Astrocyte (in vitro differentiated cells and primary cell): ENCODE measurements at regions not wholly inside any gene's neighbourhood (a gene's known extent, or its start where the extent isn't known, plus 50 kb on each side); places are given as distances from the start of the nearest gene placed in this dataset.

ENCODE experiments used
- DNase-seq: peaks from one replicate; pipeline ENCODE4 v3.0.0-alpha.2; 2010; ENCODE audit warnings: low read depth
- FAIRE-seq: peaks from 2 replicates; lab custom pipeline; 2011; peaks lifted over from hg19 to GRCh38; lab: Jason Lieb, UNC
- H2AFZ ChIP-seq: 2 replicates; pipeline ENCODE4 v1.6.0; 2012; ENCODE audit warnings: low read depth, low read length, inconsistent platforms
- H3K27ac ChIP-seq: 2 replicates; pipeline ENCODE4 v1.5.1; 2011; ENCODE audit warnings: low read depth, low read length, inconsistent platforms
- H3K27me3 ChIP-seq: 2 replicates; pipeline ENCODE4 v1.6.0; 2011; ENCODE audit warnings: low read length, inconsistent platforms; ENCODE audit not compliant: insufficient read depth
- H3K36me3 ChIP-seq: 2 replicates; pipeline ENCODE4 v1.5.1; 2011; ENCODE audit warnings: low read length, inconsistent platforms; ENCODE audit not compliant: insufficient read depth
- H3K4me1 ChIP-seq: 2 replicates; pipeline ENCODE4 v1.5.1; 2011; ENCODE audit warnings: low read length, inconsistent platforms; ENCODE audit not compliant: insufficient read depth
- H3K4me2 ChIP-seq: 2 replicates; pipeline ENCODE4 v1.6.0; 2012; ENCODE audit warnings: low read length, inconsistent platforms
- H3K4me3 ChIP-seq: 2 replicates; pipeline ENCODE4 v1.5.1; 2011; ENCODE audit warnings: low read depth, mild to moderate bottlenecking, low read length, inconsistent platforms; ENCODE audit not compliant: insufficient read depth
- H3K79me2 ChIP-seq: 2 replicates; pipeline ENCODE4 v1.6.0; 2012; ENCODE audit warnings: mild to moderate bottlenecking, low read length, inconsistent platforms; ENCODE audit not compliant: insufficient read depth
- H3K9ac ChIP-seq: 2 replicates; pipeline ENCODE4 v1.6.0; 2012; ENCODE audit warnings: mild to moderate bottlenecking, low read length, inconsistent platforms
- H3K9me3 ChIP-seq: 2 replicates; pipeline ENCODE4 v1.5.1; 2012; ENCODE audit warnings: low read depth, mild to moderate bottlenecking, low read length, inconsistent platforms; ENCODE audit not compliant: insufficient read depth
- H4K20me1 ChIP-seq: 2 replicates; pipeline ENCODE4 v1.6.0; 2012; ENCODE audit warnings: low read length, inconsistent platforms; ENCODE audit not compliant: insufficient read depth
- H3K27ac Mint-ChIP-seq: one replicate; pipeline ENCODE4 v1.8.0; 2021; ENCODE audit warnings: mild to moderate bottlenecking, mixed read lengths; ENCODE audit not compliant: unreplicated experiment
- H3K27me3 Mint-ChIP-seq: one replicate; pipeline ENCODE4 v1.8.0; 2021; ENCODE audit warnings: low read depth, mixed read lengths; ENCODE audit not compliant: unreplicated experiment
- H3K36me3 Mint-ChIP-seq: one replicate; pipeline ENCODE4 v1.8.0; 2021; ENCODE audit warnings: low read depth, mixed read lengths; ENCODE audit not compliant: unreplicated experiment
- H3K4me1 Mint-ChIP-seq: one replicate; pipeline ENCODE4 v1.8.0; 2021; ENCODE audit warnings: low read depth, mixed read lengths; ENCODE audit not compliant: unreplicated experiment
- H3K4me3 Mint-ChIP-seq: one replicate; pipeline ENCODE4 v1.8.0; 2021; ENCODE audit warnings: mild to moderate bottlenecking, moderate library complexity, mixed read lengths; ENCODE audit not compliant: unreplicated experiment
- H3K9me3 Mint-ChIP-seq: one replicate; pipeline ENCODE4 v1.8.0; 2021; ENCODE audit warnings: mild to moderate bottlenecking, mixed read lengths; ENCODE audit not compliant: unreplicated experiment
- CTCF ChIP-seq: IDR thresholded peaks from 2 replicates; pipeline ENCODE4 v1.5.1; 2011; ENCODE audit warnings: low read depth, mild to moderate bottlenecking, inconsistent platforms, low read length, moderate library complexity; ENCODE audit not compliant: insufficient read depth
- EZH2 ChIP-seq: IDR thresholded peaks from 2 replicates; pipeline ENCODE4 v1.6.1; 2012; ENCODE audit warnings: mild to moderate bottlenecking, low read length, inconsistent platforms; ENCODE audit not compliant: insufficient read depth

- no peaks in the 10 kb centered on the region for H3K36me3 ChIP-seq
- DNase-seq = no peak
- Mint-ChIP-seq H3K36me3 (no peaks in the 10 kb centered on the region), H3K27ac (no peak overlapping the region), H3K27me3 (no peaks in the 10 kb centered on the region), H3K9me3 (peaks cover 8% of the 10 kb centered on the region), H3K4me3 (no peak overlapping the region), H3K4me1 (no peaks in the 10 kb centered on the region)
- no peak overlapping the region for H3K4me2 ChIP-seq
- no peaks in the 10 kb centered on the region for H3K27me3 ChIP-seq
- H3K4me3 ChIP-seq = no peak overlapping the region
- H4K20me1 ChIP-seq = no peaks in the 10 kb centered on the region
- FAIRE-seq = no peak
- no peaks in the 10 kb centered on the region for H3K4me1 ChIP-seq
- H3K27ac ChIP-seq = no peak overlapping the region
- H2AFZ ChIP-seq = no peak overlapping the region
- no peaks in the 10 kb centered on the region for H3K9me3 ChIP-seq
- no peaks in the 10 kb centered on the region for H3K79me2 ChIP-seq
- TF ChIP-seq CTCF (no peak), EZH2 (no peak)
- H3K9ac ChIP-seq = no peak overlapping the region
Observed at GRCh38 chr4:33864290-33864859, 2379.9 kb downstream of the ARAP2 start.

GRCh38 chr4:33873791-33874190 is 2370.5 kb downstream of the ARAP2 start:
- DNase-seq = no peak
- no peaks in the 10 kb centered on the region for H3K27me3 Mint-ChIP-seq
- no peaks in the 10 kb centered on the region for H3K9me3 Mint-ChIP-seq
- Histone ChIP-seq H3K4me2 (no peak overlapping the region), H3K4me3 (no peak overlapping the region), H3K36me3 (no peaks in the 10 kb centered on the region), H3K79me2 (no peaks in the 10 kb centered on the region), H3K4me1 (no peaks in the 10 kb centered on the region), H4K20me1 (no peaks in the 10 kb centered on the region), H3K9me3 (no peaks in the 10 kb centered on the region), H3K27ac (no peak overlapping the region), H3K9ac (no peak overlapping the region), H2AFZ (no peak overlapping the region), H3K27me3 (no peaks in the 10 kb centered on the region)
- no peak for FAIRE-seq
- no peaks in the 10 kb centered on the region for H3K36me3 Mint-ChIP-seq
- TF ChIP-seq EZH2 = no peak
- TF ChIP-seq CTCF = no peak
- no peaks in the 10 kb centered on the region for H3K4me1 Mint-ChIP-seq
- H3K27ac Mint-ChIP-seq = no peak overlapping the region
- no peak overlapping the region for H3K4me3 Mint-ChIP-seq

- no peak overlapping the region for H3K4me2 ChIP-seq
- no peak for DNase-seq
- no peaks in the 10 kb centered on the region for H3K4me1 ChIP-seq
- FAIRE-seq = no peak
- H3K27me3 ChIP-seq = no peaks in the 10 kb centered on the region
- H3K36me3 ChIP-seq = no peaks in the 10 kb centered on the region
- Mint-ChIP-seq H3K4me3 (no peak overlapping the region), H3K4me1 (peaks cover 4% of the 10 kb centered on the region), H3K27me3 (no peaks in the 10 kb centered on the region), H3K27ac (no peak overlapping the region), H3K36me3 (no peaks in the 10 kb centered on the region), H3K9me3 (no peaks in the 10 kb centered on the region)
- H2AFZ ChIP-seq = no peak overlapping the region
- H3K9me3 ChIP-seq = no peaks in the 10 kb centered on the region
- H3K27ac ChIP-seq = no peak overlapping the region
- no peaks in the 10 kb centered on the region for H3K79me2 ChIP-seq
- no peak overlapping the region for H3K4me3 ChIP-seq
- H3K9ac ChIP-seq = no peak overlapping the region
- TF ChIP-seq CTCF (no peak), EZH2 (no peak)
- no peaks in the 10 kb centered on the region for H4K20me1 ChIP-seq
Observed at GRCh38 chr4:33878710-33879109, 2365.6 kb downstream of the ARAP2 start.
